Prostate gland (tissue), 2 donors: ENCODE measurements at regions not wholly inside any gene's neighbourhood (a gene's known extent, or its start where the extent isn't known, plus 50 kb on each side); places are given as distances from the start of the nearest gene placed in this dataset.

Experiments used
- CTCF ChIP-seq, 4 experiments: fragments of 200-600 bp in 2 of 4; fragments of 450-650 bp in 2 of 4; sonication (generic) in 2 of 4; IDR thresholded peaks; 1 replicate in 3 of 4; 2 replicates in 1 of 4; pipeline ENCODE4 v1.5.1; 2016 to 2019; ENCODE audit warnings: antibody characterized with exemption in 4 of 4, mild to moderate bottlenecking in 2 of 4, moderate library complexity in 2 of 4
- POLR2A ChIP-seq: fragments of 450-650 bp; IDR thresholded peaks from one replicate; pipeline ENCODE4 v1.6.1; 2016; ENCODE audit warnings: antibody characterized with exemption, mild to moderate bottlenecking

GRCh38 chr6:19697744-19698290, 139.4 kb upstream of the ID4 start:
- TF ChIP-seq POLR2A (no peak), CTCF (IDR thresholded peaks at IDR 0.05) (no peak)
